HL-60 (cell line): ENCODE measurements at regions not wholly inside any gene's neighbourhood (a gene's known extent, or its start where the extent isn't known, plus 50 kb on each side); places are given as distances from the start of the nearest gene placed in this dataset.

Experiments used
- DNase-seq, 2 experiments: peaks; one replicate each; pipeline ENCODE4 v3.0.0-alpha.2; 2010 to 2020; ENCODE audit warnings: low read depth in 1 of 2, low spot score in 1 of 2
- H3K27ac ChIP-seq: fragments of 250-450 bp; sonication (Bioruptor Pico); replicated peaks from 2 replicates; pipeline ENCODE4 v1.5.1; 2020; ENCODE audit warnings: mild to moderate bottlenecking, moderate library complexity
- H3K27me3 ChIP-seq: fragments of 250-450 bp; sonication (Bioruptor Pico); 2 replicates; pipeline ENCODE4 v1.5.1; 2021; ENCODE audit warnings: mild to moderate bottlenecking, moderate library complexity; ENCODE audit not compliant: insufficient read depth, poor library complexity, severe bottlenecking
- H3K4me3 ChIP-seq: replicated peaks from 2 replicates; pipeline ENCODE4 v1.5.1; 2011; ENCODE audit warnings: mild to moderate bottlenecking, control low read depth, low read length; ENCODE audit not compliant: insufficient read depth
- GABPA ChIP-seq: IDR thresholded peaks from 2 replicates; pipeline ENCODE4 v1.6.1; 2012; ENCODE audit warnings: low read depth
- POLR2AphosphoS5 ChIP-seq: IDR thresholded peaks from 2 replicates; pipeline ENCODE4 v1.6.1; 2012; ENCODE audit warnings: low read depth
- SPI1 ChIP-seq: IDR thresholded peaks from 2 replicates; pipeline ENCODE4 v1.6.1; 2012; ENCODE audit warnings: low read depth, mild to moderate bottlenecking, borderline replicate concordance
- TF ChIP-seq, protein P1 (sequence below): IDR thresholded peaks from 2 replicates; pipeline ENCODE4 v1.6.1; 2012; ENCODE audit warnings: low read depth; ENCODE audit not compliant: insufficient replicate concordance
- TF ChIP-seq, protein P2 (sequence below): IDR thresholded peaks from one replicate; pipeline ENCODE4 v1.5.1; 2011; ENCODE audit warnings: low read length, control low read depth, inconsistent platforms; ENCODE audit not compliant: insufficient read depth

DNA sequence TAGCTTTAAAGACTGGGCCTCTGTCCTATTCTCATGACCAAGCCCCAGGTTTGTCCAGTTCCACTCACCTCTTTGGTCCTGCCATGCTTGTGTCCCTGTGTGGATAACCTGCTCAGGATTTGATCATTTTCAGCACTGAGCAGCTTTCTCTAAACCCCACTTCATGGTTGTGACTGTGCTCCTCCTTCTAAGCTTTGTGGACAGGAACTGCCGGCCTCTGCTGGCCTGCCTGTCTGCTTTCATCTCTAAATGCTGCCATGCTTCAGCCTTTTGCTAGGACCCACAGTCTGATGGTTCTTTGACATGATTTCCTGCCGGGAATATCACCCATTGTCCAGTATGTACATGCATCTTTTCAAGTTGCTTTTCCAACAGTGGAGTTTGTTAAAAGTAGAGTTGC lies 53.9 kb upstream of the STXBP6 start:
- Histone ChIP-seq H3K4me3 (no peak overlapping the region), H3K27ac (no peak overlapping the region), H3K27me3 (no peaks in the 10 kb centered on the region)
- DNase-seq: no peak
- TF ChIP-seq, protein P1, sequence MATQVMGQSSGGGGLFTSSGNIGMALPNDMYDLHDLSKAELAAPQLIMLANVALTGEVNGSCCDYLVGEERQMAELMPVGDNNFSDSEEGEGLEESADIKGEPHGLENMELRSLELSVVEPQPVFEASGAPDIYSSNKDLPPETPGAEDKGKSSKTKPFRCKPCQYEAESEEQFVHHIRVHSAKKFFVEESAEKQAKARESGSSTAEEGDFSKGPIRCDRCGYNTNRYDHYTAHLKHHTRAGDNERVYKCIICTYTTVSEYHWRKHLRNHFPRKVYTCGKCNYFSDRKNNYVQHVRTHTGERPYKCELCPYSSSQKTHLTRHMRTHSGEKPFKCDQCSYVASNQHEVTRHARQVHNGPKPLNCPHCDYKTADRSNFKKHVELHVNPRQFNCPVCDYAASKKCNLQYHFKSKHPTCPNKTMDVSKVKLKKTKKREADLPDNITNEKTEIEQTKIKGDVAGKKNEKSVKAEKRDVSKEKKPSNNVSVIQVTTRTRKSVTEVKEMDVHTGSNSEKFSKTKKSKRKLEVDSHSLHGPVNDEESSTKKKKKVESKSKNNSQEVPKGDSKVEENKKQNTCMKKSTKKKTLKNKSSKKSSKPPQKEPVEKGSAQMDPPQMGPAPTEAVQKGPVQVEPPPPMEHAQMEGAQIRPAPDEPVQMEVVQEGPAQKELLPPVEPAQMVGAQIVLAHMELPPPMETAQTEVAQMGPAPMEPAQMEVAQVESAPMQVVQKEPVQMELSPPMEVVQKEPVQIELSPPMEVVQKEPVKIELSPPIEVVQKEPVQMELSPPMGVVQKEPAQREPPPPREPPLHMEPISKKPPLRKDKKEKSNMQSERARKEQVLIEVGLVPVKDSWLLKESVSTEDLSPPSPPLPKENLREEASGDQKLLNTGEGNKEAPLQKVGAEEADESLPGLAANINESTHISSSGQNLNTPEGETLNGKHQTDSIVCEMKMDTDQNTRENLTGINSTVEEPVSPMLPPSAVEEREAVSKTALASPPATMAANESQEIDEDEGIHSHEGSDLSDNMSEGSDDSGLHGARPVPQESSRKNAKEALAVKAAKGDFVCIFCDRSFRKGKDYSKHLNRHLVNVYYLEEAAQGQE: peak; percentile 12
- TF ChIP-seq GABPA (no peak), POLR2AphosphoS5 (no peak), SPI1 (no peak)
- TF ChIP-seq, protein P2, sequence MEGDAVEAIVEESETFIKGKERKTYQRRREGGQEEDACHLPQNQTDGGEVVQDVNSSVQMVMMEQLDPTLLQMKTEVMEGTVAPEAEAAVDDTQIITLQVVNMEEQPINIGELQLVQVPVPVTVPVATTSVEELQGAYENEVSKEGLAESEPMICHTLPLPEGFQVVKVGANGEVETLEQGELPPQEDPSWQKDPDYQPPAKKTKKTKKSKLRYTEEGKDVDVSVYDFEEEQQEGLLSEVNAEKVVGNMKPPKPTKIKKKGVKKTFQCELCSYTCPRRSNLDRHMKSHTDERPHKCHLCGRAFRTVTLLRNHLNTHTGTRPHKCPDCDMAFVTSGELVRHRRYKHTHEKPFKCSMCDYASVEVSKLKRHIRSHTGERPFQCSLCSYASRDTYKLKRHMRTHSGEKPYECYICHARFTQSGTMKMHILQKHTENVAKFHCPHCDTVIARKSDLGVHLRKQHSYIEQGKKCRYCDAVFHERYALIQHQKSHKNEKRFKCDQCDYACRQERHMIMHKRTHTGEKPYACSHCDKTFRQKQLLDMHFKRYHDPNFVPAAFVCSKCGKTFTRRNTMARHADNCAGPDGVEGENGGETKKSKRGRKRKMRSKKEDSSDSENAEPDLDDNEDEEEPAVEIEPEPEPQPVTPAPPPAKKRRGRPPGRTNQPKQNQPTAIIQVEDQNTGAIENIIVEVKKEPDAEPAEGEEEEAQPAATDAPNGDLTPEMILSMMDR: no peak

DNA sequence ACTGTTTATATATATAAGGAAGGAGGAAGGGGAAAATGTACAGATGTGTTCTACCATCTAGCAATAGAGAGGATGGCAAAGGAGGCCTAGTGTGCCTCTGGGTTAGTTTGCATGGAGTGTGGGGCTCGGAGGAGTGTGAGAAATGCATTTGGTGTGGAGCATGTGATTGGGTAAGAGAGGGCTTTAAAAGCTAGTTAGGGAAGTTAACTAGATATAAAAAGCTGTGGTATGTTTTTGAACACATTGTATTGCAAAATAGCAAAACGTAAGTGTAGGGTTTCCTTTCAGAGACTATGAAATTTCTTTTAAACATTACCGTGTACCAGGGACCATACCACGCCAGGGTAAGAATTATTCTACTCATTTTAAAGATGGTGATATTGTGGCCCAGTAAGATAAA lies 53.3 kb upstream of the STXBP6 start:
- Histone ChIP-seq H3K27me3 (no peaks in the 10 kb centered on the region), H3K4me3 (no peak overlapping the region), H3K27ac (no peak overlapping the region)
- no peak for TF ChIP-seq GABPA
- TF ChIP-seq POLR2AphosphoS5: no peak
- TF ChIP-seq, protein P2: no peak
- TF ChIP-seq, protein P1: no peak
- TF ChIP-seq SPI1: no peak
- peak; percentile 48 to 51 for DNase-seq

DNA sequence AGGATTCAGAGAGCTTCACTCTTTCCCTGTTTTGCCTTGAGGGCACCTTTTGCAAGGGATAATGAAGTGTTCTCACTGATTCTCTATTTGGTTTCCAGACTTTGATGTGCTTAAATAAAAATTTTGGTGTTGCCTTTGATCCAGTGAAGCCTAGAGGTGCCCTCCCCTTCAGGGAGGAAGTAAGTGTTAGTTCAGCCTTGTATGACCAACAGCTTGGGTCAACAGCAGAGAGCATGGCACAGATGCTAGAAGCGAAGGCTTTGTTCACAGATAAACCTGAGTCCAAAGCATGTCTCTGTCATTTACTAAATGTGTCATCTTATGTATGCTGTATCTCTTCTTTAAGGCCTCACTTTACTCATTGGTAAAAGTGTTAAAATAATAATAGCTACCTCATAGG lies 52.8 kb upstream of the STXBP6 start:
- TF ChIP-seq, protein P2: no peak
- TF ChIP-seq SPI1 (no peak), POLR2AphosphoS5 (no peak), GABPA (no peak)
- TF ChIP-seq, protein P1: no peak

More for the DNA sequence above, 52.8 kb upstream of the STXBP6 start:
- Histone ChIP-seq H3K4me3 (no peak overlapping the region), H3K27me3 (no peaks in the 10 kb centered on the region), H3K27ac (no peak overlapping the region)
- no peak for DNase-seq
